Activated naive CD8-positive, alpha-beta T cell treated with anti-CD3 and anti-CD28 coated beads for 36 hours (primary cell): ENCODE measurements at regions not wholly inside any gene's neighbourhood (a gene's known extent, or its start where the extent isn't known, plus 50 kb on each side); places are given as distances from the start of the nearest gene placed in this dataset.

Experiments used
- DNase-seq: peaks from one replicate; pipeline ENCODE4 v3.0.0; 2021
- H3K27ac Mint-ChIP-seq: one replicate; pipeline ENCODE4 v1.8.0; 2022; ENCODE audit warnings: mild to moderate bottlenecking, moderate library complexity, mixed read lengths
- H3K27me3 Mint-ChIP-seq: one replicate; pipeline ENCODE4 v1.8.0; 2022; ENCODE audit warnings: mild to moderate bottlenecking, mixed read lengths
- H3K36me3 Mint-ChIP-seq: one replicate; pipeline ENCODE4 v1.8.0; 2021; ENCODE audit warnings: mild to moderate bottlenecking, mixed read lengths
- H3K4me1 Mint-ChIP-seq: one replicate; pipeline ENCODE4 v1.8.0; 2021; ENCODE audit warnings: mixed read lengths
- H3K4me3 Mint-ChIP-seq: one replicate; pipeline ENCODE4 v1.8.0; 2022; ENCODE audit warnings: mild to moderate bottlenecking, moderate library complexity, mixed read lengths
- H3K9me3 Mint-ChIP-seq: one replicate; pipeline ENCODE4 v1.8.0; 2022; ENCODE audit warnings: mixed read lengths

GRCh38 chr17:70296456-70296855 lies 127.1 kb downstream of the KCNJ2 start:
- Mint-ChIP-seq H3K36me3 (no peaks in the 10 kb centered on the region), H3K27ac (no peak overlapping the region), H3K4me3 (no peak overlapping the region), H3K27me3 (peaks cover 3% of the 10 kb centered on the region), H3K9me3 (peaks cover 7% of the 10 kb centered on the region), H3K4me1 (no peaks in the 10 kb centered on the region)
- no peak for DNase-seq

DNA sequence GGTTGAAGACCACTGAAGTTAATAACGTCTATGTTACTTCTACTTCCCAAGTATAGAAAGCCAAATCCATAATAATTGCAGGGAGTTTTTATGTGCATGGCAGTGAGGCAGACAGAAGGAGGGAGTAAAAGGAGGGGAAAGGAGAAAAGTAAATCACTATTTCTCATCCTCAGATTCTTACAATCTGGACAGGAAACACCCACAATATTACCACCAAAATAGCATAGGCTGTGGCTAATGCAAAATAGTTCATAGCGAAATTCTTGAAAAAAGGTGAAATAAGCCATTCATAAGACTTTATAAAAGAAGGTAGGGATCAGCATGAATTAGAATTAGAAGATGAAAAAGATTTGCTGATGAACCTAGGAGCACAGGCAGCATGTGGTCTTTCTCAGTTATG lies 128.1 kb downstream of the KCNJ2 start:
- no peak overlapping the region for H3K4me3 Mint-ChIP-seq
- no peaks in the 10 kb centered on the region for H3K36me3 Mint-ChIP-seq
- H3K27me3 Mint-ChIP-seq: no peaks in the 10 kb centered on the region
- H3K27ac Mint-ChIP-seq: no peak overlapping the region
- DNase-seq: no peak
- no peaks in the 10 kb centered on the region for H3K4me1 Mint-ChIP-seq
- H3K9me3 Mint-ChIP-seq: peaks cover 8% of the 10 kb centered on the region

DNA sequence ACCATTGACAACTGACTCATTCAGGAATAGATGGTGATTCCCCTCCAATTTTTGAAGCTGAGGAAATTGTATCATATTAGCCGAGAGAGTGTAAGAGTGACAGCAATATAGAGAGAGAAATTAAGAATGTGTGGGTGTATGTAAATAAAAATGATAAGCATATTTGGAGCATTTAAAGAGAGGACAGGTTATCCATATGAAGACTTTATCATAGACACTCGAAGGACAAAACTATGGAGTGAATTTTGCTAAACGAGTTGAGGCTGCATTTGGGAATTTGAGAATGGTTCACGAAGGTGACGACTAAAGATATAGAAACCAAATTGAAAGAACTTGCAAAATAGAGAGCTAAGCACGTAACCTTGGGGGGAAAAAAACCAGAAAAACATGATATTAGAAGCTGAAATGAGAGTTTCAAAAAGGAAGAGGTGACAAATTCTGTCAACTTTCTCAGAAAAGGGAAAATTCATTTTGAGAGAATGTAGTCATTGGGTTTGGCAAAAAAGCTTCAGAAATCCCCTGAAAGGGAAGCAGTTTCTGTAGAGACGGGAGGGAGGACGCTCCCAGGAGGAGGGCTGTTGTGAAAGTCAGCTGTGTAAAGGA lies 129.7 kb downstream of the KCNJ2 start:
- H3K4me1 Mint-ChIP-seq: no peaks in the 10 kb centered on the region
- no peaks in the 10 kb centered on the region for H3K27me3 Mint-ChIP-seq
- no peak overlapping the region for H3K4me3 Mint-ChIP-seq
- DNase-seq: no peak
- no peaks in the 10 kb centered on the region for H3K36me3 Mint-ChIP-seq
- H3K27ac Mint-ChIP-seq: peak overlapping the region; percentile 69
- H3K9me3 Mint-ChIP-seq: peaks cover 8% of the 10 kb centered on the region

DNA sequence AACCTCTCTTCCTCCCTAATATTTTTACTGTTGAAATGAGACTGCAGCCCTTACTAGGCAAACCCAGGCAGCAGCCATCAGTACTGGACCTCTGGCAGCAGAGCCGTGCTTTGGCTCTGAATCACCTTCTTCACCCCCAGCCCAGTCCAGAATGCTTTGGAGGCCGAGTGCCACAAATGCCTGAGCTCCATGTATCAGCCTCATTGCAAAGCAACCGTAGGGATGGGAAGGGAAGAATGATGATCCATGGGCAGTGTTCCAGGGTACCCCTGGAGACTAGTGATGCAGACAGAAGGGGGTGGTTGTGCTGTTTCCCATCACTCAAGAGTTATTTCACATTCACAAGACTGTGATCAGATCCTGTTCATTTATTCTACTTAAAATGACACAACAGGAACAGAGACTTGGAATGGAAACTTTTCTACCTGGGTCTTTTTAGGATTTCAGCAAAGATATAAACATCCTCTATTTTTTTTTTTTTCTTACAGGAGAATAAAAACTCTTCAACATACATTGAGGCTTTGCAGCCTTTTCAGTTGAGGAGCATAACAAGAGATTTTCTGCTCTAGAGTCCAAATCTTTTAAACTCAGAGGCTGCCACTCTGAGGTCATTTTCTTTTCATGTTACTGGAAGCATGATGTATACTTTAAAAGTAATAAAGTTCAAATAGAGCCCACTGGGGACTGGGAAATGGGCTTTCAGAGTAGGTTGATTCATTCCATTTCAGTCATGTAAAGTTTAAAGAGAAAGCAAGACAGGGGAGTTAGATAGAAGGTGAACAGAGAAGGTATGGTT lies 138.3 kb downstream of the KCNJ2 start:
- Mint-ChIP-seq H3K27me3 (peaks cover 6% of the 10 kb centered on the region), H3K4me1 (no peaks in the 10 kb centered on the region), H3K36me3 (no peaks in the 10 kb centered on the region), H3K27ac (no peak overlapping the region), H3K9me3 (no peaks in the 10 kb centered on the region), H3K4me3 (no peak overlapping the region)
- DNase-seq: no peak

GRCh38 chr17:70308618-70309017 lies 139.3 kb downstream of the KCNJ2 start:
- no peak for DNase-seq
- Mint-ChIP-seq H3K27me3 (peaks cover 6% of the 10 kb centered on the region), H3K9me3 (no peaks in the 10 kb centered on the region), H3K4me3 (no peak overlapping the region), H3K4me1 (no peaks in the 10 kb centered on the region), H3K27ac (no peak overlapping the region), H3K36me3 (no peaks in the 10 kb centered on the region)

DNA sequence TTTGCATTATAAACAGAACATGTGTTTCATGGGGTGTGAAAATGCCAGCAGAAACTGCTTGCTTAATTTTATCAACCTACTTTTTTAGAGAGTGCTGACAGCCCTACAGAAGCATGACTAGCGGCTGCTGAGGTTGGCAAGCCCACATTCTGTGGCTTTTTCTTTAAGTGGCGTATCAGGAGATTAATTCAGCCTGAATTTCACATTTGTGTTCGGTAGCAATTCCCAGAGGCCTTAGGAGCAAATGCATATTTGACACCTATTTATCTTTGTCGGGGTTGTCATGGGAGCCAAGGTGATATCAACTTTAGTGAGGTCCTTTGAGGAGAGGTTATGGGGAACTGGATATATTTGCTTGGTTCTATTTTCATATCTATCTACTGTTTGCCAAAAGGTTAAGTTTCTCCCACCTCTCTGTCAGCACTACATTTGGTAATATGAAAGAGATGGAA lies 140.9 kb downstream of the KCNJ2 start:
- Mint-ChIP-seq H3K9me3 (no peaks in the 10 kb centered on the region), H3K36me3 (no peaks in the 10 kb centered on the region)

DNA sequence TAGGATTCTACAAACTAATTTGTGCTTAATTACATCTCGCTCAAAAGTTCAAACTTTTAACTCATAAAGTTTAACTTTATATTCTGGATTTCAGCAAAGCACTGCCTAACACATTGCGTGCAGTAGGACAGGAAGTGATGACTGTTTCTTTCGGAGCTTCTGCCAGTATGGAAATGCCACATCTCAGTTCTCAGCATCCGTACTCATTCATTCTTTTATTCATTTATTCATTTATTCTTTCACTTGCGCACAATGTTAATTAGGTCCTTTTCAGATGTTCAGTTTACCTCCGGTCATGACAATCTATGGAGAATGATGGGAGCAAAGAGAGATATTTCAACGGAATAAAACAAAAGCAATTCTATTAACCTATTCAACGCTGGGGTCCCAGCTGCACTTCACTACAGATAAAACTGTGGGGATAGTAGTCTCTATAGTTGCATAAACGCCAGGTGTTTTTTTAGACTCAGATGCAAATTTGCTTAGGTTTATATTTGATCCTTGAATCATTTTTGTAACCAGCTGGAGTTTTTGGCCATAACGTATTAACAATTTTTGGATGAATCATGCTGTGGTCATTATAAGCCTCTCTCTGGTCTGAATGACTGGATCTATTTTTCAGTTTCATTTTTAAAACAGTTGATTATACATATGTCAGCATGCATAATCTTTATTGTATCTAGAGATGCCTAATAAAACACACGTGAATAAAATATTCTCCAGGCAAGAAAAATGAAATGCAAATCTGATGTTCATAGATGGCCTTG lies 143.9 kb downstream of the KCNJ2 start:
- H3K4me1 Mint-ChIP-seq: no peaks in the 10 kb centered on the region
- no peaks in the 10 kb centered on the region for H3K36me3 Mint-ChIP-seq
- no peak for DNase-seq
- peaks cover 4% of the 10 kb centered on the region for H3K27me3 Mint-ChIP-seq
- H3K4me3 Mint-ChIP-seq: no peak overlapping the region
- H3K9me3 Mint-ChIP-seq: peaks cover 2% of the 10 kb centered on the region
- H3K27ac Mint-ChIP-seq: no peak overlapping the region

More for the DNA sequence above, 140.9 kb downstream of the KCNJ2 start:
- no peaks in the 10 kb centered on the region for H3K27me3 Mint-ChIP-seq
- H3K4me3 Mint-ChIP-seq: no peak overlapping the region
- no peaks in the 10 kb centered on the region for H3K4me1 Mint-ChIP-seq
- no peak for DNase-seq
- H3K27ac Mint-ChIP-seq: no peak overlapping the region

GRCh38 chr17:70314096-70314495 lies 144.8 kb downstream of the KCNJ2 start:
- peaks cover 4% of the 10 kb centered on the region for H3K27me3 Mint-ChIP-seq
- no peaks in the 10 kb centered on the region for H3K4me1 Mint-ChIP-seq
- no peak overlapping the region for H3K4me3 Mint-ChIP-seq
- peaks cover 2% of the 10 kb centered on the region for H3K9me3 Mint-ChIP-seq
- no peak overlapping the region for H3K27ac Mint-ChIP-seq
- no peaks in the 10 kb centered on the region for H3K36me3 Mint-ChIP-seq
- no peak for DNase-seq

DNA sequence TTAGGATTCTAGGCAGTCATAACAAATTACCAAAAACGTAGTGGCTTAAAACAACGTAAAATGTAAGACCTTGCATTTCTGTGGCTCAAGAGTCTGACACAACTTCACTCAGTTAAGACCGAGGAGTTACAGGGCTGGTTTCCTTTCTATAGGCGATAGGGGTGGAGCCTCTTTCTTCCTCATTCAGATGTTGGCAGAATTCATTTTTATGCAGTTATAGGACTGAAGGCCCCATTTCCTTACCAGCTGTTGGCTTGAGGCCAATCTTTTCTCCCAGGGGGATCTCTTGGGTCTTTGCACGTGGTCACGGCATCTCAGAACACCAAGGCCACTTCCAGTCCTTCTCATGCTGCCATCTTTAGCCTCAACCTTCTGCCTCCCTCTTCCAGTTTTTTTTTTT lies 145.2 kb downstream of the KCNJ2 start:
- Mint-ChIP-seq H3K36me3 (no peaks in the 10 kb centered on the region), H3K27me3 (peaks cover 4% of the 10 kb centered on the region), H3K4me1 (no peaks in the 10 kb centered on the region), H3K9me3 (peaks cover 2% of the 10 kb centered on the region), H3K27ac (no peak overlapping the region), H3K4me3 (no peak overlapping the region)
- DNase-seq: no peak

DNA sequence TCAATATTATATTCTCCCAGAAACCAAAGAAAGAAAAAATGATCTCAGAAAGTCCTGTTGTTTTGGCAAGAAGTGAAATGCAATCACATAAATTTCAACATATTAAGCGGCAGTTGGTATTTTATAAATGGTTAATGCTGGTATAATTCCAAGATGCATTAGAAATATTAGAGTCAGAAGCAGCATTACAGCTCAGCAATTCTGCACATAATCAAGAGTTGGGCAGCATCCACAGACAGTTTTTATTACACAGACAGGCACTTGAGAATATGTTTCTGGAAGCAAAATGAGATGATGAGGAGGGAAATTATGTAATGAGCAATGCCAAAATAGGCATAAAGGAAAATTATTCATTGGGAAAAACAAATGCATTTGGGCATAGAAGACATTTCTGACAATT lies 148.1 kb downstream of the KCNJ2 start:
- Mint-ChIP-seq H3K4me3 (no peak overlapping the region), H3K27ac (no peak overlapping the region), H3K27me3 (peaks cover 4% of the 10 kb centered on the region), H3K4me1 (no peaks in the 10 kb centered on the region), H3K36me3 (no peaks in the 10 kb centered on the region), H3K9me3 (peaks cover 2% of the 10 kb centered on the region)
- no peak for DNase-seq

GRCh38 chr17:70318051-70318450 lies 148.7 kb downstream of the KCNJ2 start:
- Mint-ChIP-seq H3K27ac (no peak overlapping the region), H3K4me3 (no peak overlapping the region), H3K27me3 (peaks cover 4% of the 10 kb centered on the region), H3K9me3 (peaks cover 2% of the 10 kb centered on the region), H3K36me3 (no peaks in the 10 kb centered on the region), H3K4me1 (no peaks in the 10 kb centered on the region)
- DNase-seq: no peak

DNA sequence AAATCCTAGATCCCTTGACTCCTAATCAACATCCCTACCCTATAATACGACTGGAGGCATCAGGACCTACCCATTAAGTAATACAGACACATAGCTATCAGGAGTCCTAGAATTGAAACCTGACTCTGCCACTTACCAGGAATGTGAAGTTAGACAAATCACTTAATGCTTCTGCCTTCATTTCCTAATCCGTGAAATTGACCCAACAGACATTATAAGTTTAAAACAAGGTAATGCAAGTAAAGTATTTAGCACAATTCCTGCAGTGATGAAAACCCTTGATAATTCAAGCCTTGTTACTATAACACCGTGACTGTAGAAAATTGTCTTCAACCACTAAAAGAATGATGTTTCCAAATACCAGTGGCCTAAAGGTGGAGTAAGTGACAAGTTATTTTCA lies 150.2 kb downstream of the KCNJ2 start:
- Mint-ChIP-seq H3K27me3 (peaks cover 4% of the 10 kb centered on the region), H3K9me3 (peaks cover 2% of the 10 kb centered on the region), H3K4me1 (no peaks in the 10 kb centered on the region), H3K36me3 (no peaks in the 10 kb centered on the region), H3K27ac (no peak overlapping the region), H3K4me3 (no peak overlapping the region)
- no peak for DNase-seq

DNA sequence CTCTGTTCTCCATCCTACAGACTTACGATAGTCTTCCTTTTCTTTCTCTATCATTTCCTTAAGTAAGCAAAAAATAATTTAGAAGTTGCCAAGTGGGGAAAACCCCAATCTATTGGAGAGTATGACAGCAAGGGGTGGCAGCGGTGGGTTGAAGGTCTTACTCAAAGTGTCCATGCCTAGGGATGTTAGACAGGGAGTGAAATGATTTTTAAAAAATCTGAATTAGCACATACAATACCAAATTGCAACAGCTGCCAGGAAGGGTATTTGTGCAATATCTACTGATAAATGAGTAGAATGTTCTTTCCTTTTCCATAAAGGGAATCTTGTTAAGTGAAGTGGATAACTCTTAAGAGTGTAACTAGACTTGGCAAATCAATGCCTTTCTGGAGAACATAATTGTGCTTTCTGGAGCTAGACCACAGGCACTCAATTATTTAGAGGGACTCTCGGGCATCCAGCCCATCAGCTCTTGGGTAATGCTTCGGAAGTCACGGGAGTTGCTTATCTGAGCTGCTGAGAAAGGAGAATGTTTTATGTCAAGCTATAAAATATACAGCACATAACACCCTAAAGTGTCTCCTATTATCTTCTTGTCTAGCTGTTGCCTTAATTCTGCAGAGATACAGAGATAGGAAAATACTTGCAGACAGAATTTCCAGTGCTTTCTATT lies 151.5 kb downstream of the KCNJ2 start:
- no peak for DNase-seq
- Mint-ChIP-seq H3K27me3 (peaks cover 7% of the 10 kb centered on the region), H3K4me1 (no peaks in the 10 kb centered on the region), H3K9me3 (peaks cover 2% of the 10 kb centered on the region), H3K4me3 (no peak overlapping the region), H3K36me3 (no peaks in the 10 kb centered on the region), H3K27ac (no peak overlapping the region)

GRCh38 chr17:70321352-70321751 lies 152.0 kb downstream of the KCNJ2 start:
- no peak for DNase-seq
- H3K27me3 Mint-ChIP-seq: peaks cover 5% of the 10 kb centered on the region
- no peak overlapping the region for H3K27ac Mint-ChIP-seq
- no peak overlapping the region for H3K4me3 Mint-ChIP-seq
- no peaks in the 10 kb centered on the region for H3K9me3 Mint-ChIP-seq
- H3K36me3 Mint-ChIP-seq: no peaks in the 10 kb centered on the region
- no peaks in the 10 kb centered on the region for H3K4me1 Mint-ChIP-seq

GRCh38 chr17:70323269-70323668 lies 153.9 kb downstream of the KCNJ2 start:
- H3K27me3 Mint-ChIP-seq: peaks cover 3% of the 10 kb centered on the region
- no peak overlapping the region for H3K4me3 Mint-ChIP-seq
- no peaks in the 10 kb centered on the region for H3K36me3 Mint-ChIP-seq
- H3K9me3 Mint-ChIP-seq: no peaks in the 10 kb centered on the region
- H3K27ac Mint-ChIP-seq: no peak overlapping the region
- no peak for DNase-seq
- H3K4me1 Mint-ChIP-seq: no peaks in the 10 kb centered on the region
